ENCODE measurements at regions not wholly inside any gene's neighbourhood (a gene's known extent, or its start where the extent isn't known, plus 50 kb on each side); places are given as distances from the start of the nearest gene placed in this dataset.
"Not testable (repeated sequence)": the region's sequence is repeated elsewhere in the genome, so short reads cannot be mapped to it uniquely, and the experiment has no call there.

- no peak for DNase-seq
Measured at GRCh38 chr6:135606392-135606791, 108.9 kb upstream of the AHI1 start.

DNA sequence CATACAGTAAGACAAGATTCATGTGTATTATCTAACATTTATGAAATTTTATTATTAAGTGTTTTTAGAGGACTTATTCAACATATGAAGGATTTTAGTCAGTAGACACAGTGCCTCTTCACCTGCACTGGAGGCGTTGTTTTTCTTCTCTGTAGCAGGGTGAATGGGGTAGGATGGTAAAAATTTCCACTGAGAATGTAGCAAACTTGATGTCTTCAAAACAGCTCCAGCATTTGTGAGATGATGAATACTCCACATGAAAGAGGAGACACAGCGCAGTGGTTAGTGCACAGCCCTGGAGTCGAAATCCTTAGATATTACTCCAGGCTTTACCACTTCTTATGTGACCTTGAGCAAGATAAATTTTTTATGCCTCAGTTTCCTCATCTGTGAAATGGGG is 110.5 kb upstream of the AHI1 start:
- no peak for DNase-seq

GRCh38 chr6:135610192-135610591 is 112.7 kb upstream of the AHI1 start:
- not testable (repeated sequence) for DNase-seq

GRCh38 chr6:135616655-135617054 is 119.1 kb upstream of the AHI1 start:
- no peak for DNase-seq

GRCh38 chr6:135617222-135617621 is 119.7 kb upstream of the AHI1 start:
- no peak for DNase-seq

DNA sequence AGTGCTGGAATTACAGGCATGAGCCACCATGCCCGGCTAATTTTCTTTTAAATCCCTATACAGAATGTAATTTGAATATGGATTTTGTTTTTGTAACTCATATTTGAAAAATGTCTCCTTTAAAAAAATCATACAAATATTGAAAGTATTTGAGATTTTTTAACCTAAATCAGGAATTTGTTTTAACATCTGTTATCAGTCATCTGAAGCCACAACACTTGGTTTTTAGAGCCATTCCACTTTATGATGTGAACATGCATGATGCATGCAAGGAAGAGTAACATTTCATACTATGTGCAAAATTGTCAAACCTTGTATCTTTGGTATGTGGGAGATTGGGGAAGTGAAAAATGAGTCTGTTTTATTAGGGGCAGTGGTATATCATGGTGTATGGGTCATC is 124.5 kb upstream of the AHI1 start:
- no peak for DNase-seq

DNA sequence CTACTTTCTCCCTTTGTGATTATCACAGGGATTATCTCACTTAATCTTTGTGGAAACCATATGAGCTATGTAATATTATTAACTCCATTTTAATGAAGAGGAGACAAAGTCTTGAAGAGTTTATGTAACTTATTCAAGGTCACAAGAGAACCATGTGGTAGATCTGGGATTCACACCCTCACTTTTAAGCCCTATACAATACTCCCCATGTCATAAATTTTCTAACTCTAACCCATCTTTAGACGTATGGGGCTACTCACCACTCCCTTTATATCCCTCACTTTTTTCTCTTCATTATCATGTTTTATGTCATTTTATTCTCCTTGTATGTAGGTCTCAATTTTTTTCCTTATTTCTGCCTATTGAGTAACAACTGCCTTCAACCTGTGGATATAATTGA is 126.4 kb upstream of the AHI1 start:
- no peak for DNase-seq

DNA sequence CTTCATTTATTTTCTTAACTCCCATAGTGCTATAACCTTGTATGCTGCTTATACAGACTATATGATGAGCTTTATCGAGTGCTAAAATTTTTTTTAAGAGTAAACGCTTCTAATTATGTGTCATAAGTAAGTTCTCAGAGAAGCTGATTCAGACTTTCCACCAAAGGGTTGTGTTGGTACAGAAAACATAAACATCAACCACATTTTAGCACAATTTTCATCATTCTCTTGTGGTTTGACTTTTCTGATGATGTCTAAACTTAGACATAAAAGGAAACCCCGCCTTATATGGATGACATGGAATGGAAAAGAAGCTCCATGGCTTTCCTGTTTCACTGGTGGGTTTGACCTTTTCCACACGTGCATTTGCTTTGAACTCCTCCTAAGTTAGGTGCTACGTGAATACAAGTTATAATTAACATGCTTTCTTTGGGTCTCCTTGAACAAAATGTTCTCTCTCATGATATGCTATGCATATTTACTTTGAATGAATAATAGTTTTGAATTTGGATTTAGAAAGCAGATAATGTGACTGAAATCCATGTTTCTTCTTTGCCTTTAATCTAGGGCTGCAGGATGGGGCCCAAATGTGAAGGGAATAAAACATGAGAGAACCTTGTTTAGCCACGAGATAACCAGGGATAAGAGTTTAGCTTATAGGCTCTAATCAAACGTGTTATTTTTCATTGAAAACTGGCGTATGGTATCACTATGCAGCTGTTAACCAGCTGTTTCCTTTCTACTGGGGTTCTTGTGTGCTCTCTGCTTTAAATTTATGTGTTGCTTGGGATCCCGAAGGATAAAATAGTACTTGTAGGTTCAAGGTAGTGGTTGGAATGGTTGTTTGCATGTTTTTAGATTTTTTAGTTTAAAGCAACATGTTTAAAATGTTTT is 127.1 kb upstream of the AHI1 start:
- no peak for DNase-seq

- DNase-seq, result not testable (repeated sequence)
Measured at GRCh38 chr6:135626001-135626400, 128.5 kb upstream of the AHI1 start.

DNA sequence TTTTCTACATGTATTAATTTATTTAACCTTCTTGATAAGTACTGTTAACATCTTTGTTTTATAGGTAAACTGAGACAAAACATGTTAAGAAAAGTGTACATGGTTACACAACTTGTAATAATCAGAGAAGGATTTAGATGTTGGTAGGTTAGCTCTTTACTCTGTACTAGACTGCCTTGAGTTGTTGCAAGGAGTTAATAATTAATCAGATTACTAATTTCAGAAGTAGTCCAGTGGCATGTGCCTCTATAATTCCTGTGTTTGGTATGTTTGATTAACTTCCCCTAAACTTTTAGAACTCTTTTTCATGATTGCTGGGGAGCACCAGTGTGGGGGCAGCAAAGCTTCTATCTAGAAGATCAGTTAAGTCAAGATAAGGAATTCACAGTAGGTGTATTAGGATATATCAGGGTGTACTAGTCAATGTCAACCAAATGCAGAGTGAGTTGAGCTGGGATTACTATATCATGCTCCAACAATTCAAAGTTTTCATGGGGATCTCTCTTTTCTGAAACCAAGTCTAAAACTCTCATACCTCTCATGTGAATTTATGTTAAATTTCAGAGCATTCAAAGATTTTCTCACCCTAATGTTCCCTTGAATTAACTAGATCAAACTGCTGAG is 129.7 kb upstream of the AHI1 start:
- DNase-seq, result no peak

- DNase-seq, result no peak
Measured at GRCh38 chr6:135630789-135631376, 133.3 kb upstream of the AHI1 start.

- DNase-seq, result no peak
Measured at GRCh38 chr6:135631821-135632220, 134.3 kb upstream of the AHI1 start.

GRCh38 chr6:135633573-135633972 is 136.0 kb upstream of the AHI1 start:
- DNase-seq, result no peak

GRCh38 chr6:135637701-135638100 is 140.2 kb upstream of the AHI1 start:
- no peak for DNase-seq

DNA sequence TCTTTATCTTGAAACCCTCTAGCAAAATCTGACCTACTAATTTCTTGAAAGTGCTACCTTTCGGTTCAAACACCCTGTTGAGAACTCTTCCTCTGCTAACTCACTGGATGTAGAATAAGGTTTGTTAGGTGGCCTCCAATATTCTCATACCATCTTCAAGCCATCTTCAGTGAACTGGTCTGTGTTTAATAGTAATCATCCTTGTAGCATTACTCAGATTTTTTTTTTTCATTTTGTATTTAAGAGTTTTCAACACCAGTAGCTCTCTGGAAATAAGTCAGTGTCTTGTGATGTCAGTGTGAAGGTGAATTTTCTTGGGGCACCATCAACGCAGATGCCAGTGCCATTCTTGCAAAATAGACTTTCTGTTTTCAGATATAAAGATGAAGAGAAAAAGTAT is 140.6 kb upstream of the AHI1 start:
- DNase-seq, result no peak

GRCh38 chr6:135640048-135640447 is 142.5 kb upstream of the AHI1 start:
- no peak for DNase-seq

- DNase-seq, result peak; percentile 4
Measured at GRCh38 chr6:135640449-135641111, 143.0 kb upstream of the AHI1 start.

DNA sequence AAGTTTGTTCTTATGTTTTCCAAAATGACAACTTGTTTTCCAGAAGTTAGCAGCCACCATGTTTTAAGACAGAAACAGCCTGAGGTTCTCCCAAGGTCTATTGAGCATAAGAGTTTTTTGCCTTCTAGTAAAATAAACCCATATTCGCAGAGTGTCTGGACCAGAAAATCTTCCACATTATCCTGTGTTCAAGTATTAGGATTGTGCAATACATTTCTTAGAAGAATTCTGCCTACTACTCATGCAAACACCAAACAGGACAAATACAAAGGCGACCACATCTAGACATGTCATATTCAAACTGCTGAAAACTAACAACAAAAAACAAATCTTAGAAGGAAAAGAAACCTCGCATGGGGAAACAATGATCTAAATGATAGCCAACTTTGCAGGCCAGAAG is 145.4 kb upstream of the AHI1 start:
- DNase-seq, result no peak

DNA sequence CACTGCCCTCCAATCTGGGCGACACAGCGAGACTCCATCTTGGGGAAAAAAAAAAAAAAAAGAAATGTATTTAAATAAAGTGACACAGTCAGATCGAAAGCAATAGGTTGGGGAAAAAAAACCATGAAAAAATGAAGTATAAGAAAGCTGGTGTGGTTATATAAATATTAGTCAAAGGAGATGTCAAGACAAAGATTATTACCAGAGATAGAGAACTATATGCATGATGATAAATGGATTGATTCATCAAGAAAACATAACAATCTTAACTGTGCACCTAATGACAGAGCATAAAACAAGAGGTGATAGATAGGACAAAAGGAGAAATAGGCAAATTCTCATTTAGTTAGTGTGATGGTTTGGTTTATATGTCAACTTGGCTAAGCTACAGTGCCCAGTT is 146.9 kb upstream of the AHI1 start:
- DNase-seq, result no peak

- no peak for DNase-seq
Measured at GRCh38 chr6:135647521-135647920, 150.0 kb upstream of the AHI1 start.

GRCh38 chr6:135651964-135652755 is 154.6 kb upstream of the AHI1 start:
- no peak for DNase-seq

GRCh38 chr6:135655055-135655454 is 157.5 kb upstream of the AHI1 start:
- no peak for DNase-seq

- no peak for DNase-seq
Measured at GRCh38 chr6:135657207-135657606, 159.7 kb upstream of the AHI1 start.
